ENCODE measurements at regions not wholly inside any gene's neighbourhood (a gene's known extent, or its start where the extent isn't known, plus 50 kb on each side); places are given as distances from the start of the nearest gene placed in this dataset.

DNA sequence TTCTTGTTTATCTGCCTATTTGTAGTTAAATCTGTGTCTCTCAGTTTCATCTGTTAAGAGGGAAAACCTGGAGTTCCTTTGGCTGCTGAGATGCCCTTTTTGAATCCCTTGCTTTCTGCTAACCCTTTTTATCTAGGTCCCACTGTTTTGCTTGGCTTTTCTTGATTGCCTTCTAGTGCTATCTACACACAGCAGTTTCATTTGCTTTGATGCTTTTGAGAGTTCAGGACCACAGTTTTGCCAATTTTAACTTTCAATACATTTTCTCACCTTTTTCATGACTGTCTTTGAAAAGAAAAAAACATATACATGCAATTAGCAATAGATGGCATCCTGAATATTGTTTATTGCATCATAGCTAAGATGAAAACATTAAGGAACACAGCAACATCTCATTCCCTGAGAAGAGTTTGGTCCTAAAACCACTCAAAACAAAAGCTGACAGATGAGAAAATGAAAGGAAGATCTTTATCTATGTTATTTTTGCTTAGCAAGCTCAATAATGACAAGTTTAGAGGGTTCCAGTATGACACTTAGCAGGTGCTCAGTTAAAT lies 241.4 kb upstream of the MEX3C start:
- no peak for TF ChIP-seq EZH2phosphoT487 (IDR thresholded peaks at IDR 0.05; ENCODE audit: borderline replicate concordance, low read length)
- TF ChIP-seq, protein P1, sequence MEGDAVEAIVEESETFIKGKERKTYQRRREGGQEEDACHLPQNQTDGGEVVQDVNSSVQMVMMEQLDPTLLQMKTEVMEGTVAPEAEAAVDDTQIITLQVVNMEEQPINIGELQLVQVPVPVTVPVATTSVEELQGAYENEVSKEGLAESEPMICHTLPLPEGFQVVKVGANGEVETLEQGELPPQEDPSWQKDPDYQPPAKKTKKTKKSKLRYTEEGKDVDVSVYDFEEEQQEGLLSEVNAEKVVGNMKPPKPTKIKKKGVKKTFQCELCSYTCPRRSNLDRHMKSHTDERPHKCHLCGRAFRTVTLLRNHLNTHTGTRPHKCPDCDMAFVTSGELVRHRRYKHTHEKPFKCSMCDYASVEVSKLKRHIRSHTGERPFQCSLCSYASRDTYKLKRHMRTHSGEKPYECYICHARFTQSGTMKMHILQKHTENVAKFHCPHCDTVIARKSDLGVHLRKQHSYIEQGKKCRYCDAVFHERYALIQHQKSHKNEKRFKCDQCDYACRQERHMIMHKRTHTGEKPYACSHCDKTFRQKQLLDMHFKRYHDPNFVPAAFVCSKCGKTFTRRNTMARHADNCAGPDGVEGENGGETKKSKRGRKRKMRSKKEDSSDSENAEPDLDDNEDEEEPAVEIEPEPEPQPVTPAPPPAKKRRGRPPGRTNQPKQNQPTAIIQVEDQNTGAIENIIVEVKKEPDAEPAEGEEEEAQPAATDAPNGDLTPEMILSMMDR (IDR thresholded peaks at IDR 0.05; ENCODE audit: low read depth, low read length, poor library complexity, severe bottlenecking) = no peak
- Histone ChIP-seq H4K20me1 (ENCODE audit: control insufficient read depth, insufficient read depth, low read depth, low read length) (no peaks in the 10 kb centered on the region), H3K4me2 (ENCODE audit: low read length) (no peak overlapping the region), H3K79me2 (ENCODE audit: control insufficient read depth, low read length) (no peaks in the 10 kb centered on the region), H3K9me3 (ENCODE audit: control insufficient read depth, insufficient read depth, low read length) (no peaks in the 10 kb centered on the region), H3F3A (ENCODE audit: control insufficient read depth, insufficient read depth) (no peaks in the 10 kb centered on the region), H3K4me3 (ENCODE audit: low read length) (no peak overlapping the region), H3K36me3 (ENCODE audit: control insufficient read depth, low read length) (no peaks in the 10 kb centered on the region), H3K27ac (ENCODE audit: low read depth, low read length) (no peak overlapping the region), H3K27me3 (ENCODE audit: control insufficient read depth, low read length) (peaks cover 11% of the 10 kb centered on the region; the same call in 1 of the 2 replicates), H3K4me1 (ENCODE audit: control insufficient read depth, low read length) (no peaks in the 10 kb centered on the region), H3K9me2 (replicated peaks; ENCODE audit: control insufficient read depth, low read length) (no peaks in the 10 kb centered on the region)

DNA sequence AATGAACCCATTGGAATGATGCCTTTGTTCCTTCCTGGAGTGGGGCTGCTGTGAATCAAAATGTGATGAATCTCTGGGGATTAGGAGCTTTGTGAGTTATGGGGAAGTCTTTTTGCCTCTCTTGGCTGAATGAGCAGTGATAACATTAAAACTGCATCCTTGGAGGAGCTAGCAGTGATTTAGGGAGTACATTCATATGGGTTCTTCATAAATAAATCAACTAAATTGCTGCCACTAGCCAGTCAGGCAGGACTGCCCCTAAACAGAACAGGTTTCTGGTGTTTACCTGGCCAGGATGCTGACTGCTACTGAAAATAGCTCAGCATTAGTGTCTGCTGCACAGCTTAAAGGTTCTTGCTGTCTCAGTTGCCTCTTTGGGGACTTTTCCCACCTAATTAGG lies 244.5 kb upstream of the MEX3C start:
- Histone ChIP-seq H3K79me2 (ENCODE audit: control insufficient read depth, low read length) (no peaks in the 10 kb centered on the region), H3K4me3 (ENCODE audit: low read length) (no peak overlapping the region), H3K4me2 (ENCODE audit: low read length) (no peak overlapping the region), H3K27me3 (ENCODE audit: control insufficient read depth, low read length) (peaks cover 8% of the 10 kb centered on the region; the same call in 1 of the 2 replicates), H3K27ac (ENCODE audit: low read depth, low read length) (no peak overlapping the region), H3K4me1 (ENCODE audit: control insufficient read depth, low read length) (no peaks in the 10 kb centered on the region), H3F3A (ENCODE audit: control insufficient read depth, insufficient read depth) (no peaks in the 10 kb centered on the region), H3K9me3 (ENCODE audit: control insufficient read depth, insufficient read depth, low read length) (no peaks in the 10 kb centered on the region), H3K9me2 (replicated peaks; ENCODE audit: control insufficient read depth, low read length) (no peaks in the 10 kb centered on the region), H3K36me3 (ENCODE audit: control insufficient read depth, low read length) (no peaks in the 10 kb centered on the region), H4K20me1 (ENCODE audit: control insufficient read depth, insufficient read depth, low read depth, low read length) (no peaks in the 10 kb centered on the region)
- TF ChIP-seq, protein P1 (IDR thresholded peaks at IDR 0.05; ENCODE audit: low read depth, low read length, poor library complexity, severe bottlenecking) = no peak
- TF ChIP-seq EZH2phosphoT487 (IDR thresholded peaks at IDR 0.05; ENCODE audit: borderline replicate concordance, low read length) = no peak

- Histone ChIP-seq H3K9me2 (replicated peaks; ENCODE audit: control insufficient read depth, low read length) (no peaks in the 10 kb centered on the region), H3K79me2 (ENCODE audit: control insufficient read depth, low read length) (no peaks in the 10 kb centered on the region), H3K27me3 (ENCODE audit: control insufficient read depth, low read length) (no peaks in the 10 kb centered on the region), H3K4me1 (ENCODE audit: control insufficient read depth, low read length) (no peaks in the 10 kb centered on the region), H3K4me3 (ENCODE audit: low read length) (no peak overlapping the region), H3K4me2 (ENCODE audit: low read length) (no peak overlapping the region), H3K36me3 (ENCODE audit: control insufficient read depth, low read length) (no peaks in the 10 kb centered on the region), H4K20me1 (ENCODE audit: control insufficient read depth, insufficient read depth, low read depth, low read length) (no peaks in the 10 kb centered on the region), H3F3A (ENCODE audit: control insufficient read depth, insufficient read depth) (no peaks in the 10 kb centered on the region), H3K27ac (ENCODE audit: low read depth, low read length) (no peak overlapping the region), H3K9me3 (ENCODE audit: control insufficient read depth, insufficient read depth, low read length) (no peaks in the 10 kb centered on the region)
- TF ChIP-seq, protein P1 (IDR thresholded peaks at IDR 0.05; ENCODE audit: low read depth, low read length, poor library complexity, severe bottlenecking) = no peak
- TF ChIP-seq EZH2phosphoT487 (IDR thresholded peaks at IDR 0.05; ENCODE audit: borderline replicate concordance, low read length) = no peak
Observed at GRCh38 chr18:51446571-51447210, 249.2 kb upstream of the MEX3C start.

All from DOHH2 (cell line).